ENCODE measurements at regions not wholly inside any gene's neighbourhood (a gene's known extent, or its start where the extent isn't known, plus 50 kb on each side); places are given as distances from the start of the nearest gene placed in this dataset.

DNA sequence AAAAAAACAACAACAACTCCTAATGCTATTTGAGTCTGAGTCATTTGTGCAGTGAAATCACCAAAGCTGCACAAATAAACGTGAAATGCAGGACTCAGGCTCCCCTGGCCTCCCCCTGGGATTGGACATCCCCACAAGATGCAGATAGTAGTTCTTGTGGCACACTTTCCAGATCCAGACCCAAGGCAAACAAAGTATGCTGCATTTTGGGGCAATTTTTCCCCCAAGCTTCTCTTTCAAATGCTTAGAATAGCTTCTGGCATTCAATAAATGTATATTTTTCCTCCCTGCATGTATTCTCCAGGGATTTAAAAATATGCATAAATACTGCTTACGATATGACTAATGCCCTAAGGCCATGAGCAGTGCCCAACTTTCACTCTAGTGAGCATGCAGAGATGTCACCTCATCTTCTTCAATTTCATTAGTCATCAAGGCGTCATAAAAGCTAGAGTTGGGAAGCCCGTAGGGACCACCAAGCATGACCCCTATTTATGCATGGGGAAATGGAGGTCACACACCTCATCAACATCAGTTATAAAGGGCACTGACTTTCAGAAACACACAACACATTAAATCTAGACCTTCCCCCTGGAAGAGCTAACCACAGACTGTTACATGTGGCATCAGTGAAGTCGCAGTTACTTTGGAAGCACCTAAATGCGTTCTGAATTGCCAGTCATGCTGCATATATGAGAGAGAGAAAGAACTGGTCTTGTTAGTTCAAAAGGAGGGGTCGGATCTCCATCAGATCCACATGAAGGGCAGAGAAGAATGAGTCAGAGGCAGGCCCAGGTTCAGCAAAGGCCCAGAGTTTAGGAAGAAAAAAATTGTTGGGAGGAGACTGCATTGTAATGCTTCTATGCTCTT, 374.1 kb downstream of the LPIN1 start:
- ChIA-PET POLR2A (no interaction called here), CTCF (no interaction called here), RAD21 (ENCODE audit: low non-redundant PET in 1 of 2, low total read pairs in 2 of 2, uncharacterized antibody in 2 of 2, unreplicated experiment in 2 of 2) (no interaction called here)
- Histone ChIP-seq H3K79me2 (ENCODE audit: insufficient read depth, low read length) (no peaks in the 10 kb centered on the region), H3K27me3 (ENCODE audit: insufficient read depth, low read length) (no peaks in the 10 kb centered on the region), H3K27ac (ENCODE audit: low read depth, low read length) (no peak overlapping the region), H3K4me3 (replicated peaks in 1 of 2; ENCODE audit: low read depth in 1 of 2, low read length in 2 of 2) (no peak overlapping the region), H3K36me3 (ENCODE audit: control insufficient read depth in 1 of 2, insufficient read depth in 2 of 2, low read length in 2 of 2) (no peaks in the 10 kb centered on the region), H3K9me2 (ENCODE audit: insufficient read depth) (no peaks in the 10 kb centered on the region), H4K20me1 (ENCODE audit: insufficient read depth) (no peaks in the 10 kb centered on the region), H3K4me1 (ENCODE audit: control insufficient read depth in 1 of 2, insufficient read depth in 2 of 2, low read length in 2 of 2) (no peaks in the 10 kb centered on the region), H3K4me2 (ENCODE audit: low read length) (no peak overlapping the region), H3K9me3 (ENCODE audit: control insufficient read depth in 1 of 2, insufficient read depth in 1 of 2, low read depth in 1 of 2, low read length in 2 of 2) (no peaks in the 10 kb centered on the region), H3K9ac (ENCODE audit: low read length) (no peak overlapping the region), H2AFZ (ENCODE audit: low read depth, low read length, poor library complexity, severe bottlenecking) (no peak overlapping the region)
- no peak for DNase-seq (ENCODE audit: low read depth, low spot score)
- intact Hi-C loops (cut with micrococcal nuclease) = no loop called here
- no peak for ATAC-seq
- TF ChIP-seq, protein P1, sequence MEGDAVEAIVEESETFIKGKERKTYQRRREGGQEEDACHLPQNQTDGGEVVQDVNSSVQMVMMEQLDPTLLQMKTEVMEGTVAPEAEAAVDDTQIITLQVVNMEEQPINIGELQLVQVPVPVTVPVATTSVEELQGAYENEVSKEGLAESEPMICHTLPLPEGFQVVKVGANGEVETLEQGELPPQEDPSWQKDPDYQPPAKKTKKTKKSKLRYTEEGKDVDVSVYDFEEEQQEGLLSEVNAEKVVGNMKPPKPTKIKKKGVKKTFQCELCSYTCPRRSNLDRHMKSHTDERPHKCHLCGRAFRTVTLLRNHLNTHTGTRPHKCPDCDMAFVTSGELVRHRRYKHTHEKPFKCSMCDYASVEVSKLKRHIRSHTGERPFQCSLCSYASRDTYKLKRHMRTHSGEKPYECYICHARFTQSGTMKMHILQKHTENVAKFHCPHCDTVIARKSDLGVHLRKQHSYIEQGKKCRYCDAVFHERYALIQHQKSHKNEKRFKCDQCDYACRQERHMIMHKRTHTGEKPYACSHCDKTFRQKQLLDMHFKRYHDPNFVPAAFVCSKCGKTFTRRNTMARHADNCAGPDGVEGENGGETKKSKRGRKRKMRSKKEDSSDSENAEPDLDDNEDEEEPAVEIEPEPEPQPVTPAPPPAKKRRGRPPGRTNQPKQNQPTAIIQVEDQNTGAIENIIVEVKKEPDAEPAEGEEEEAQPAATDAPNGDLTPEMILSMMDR (IDR thresholded peaks at IDR 0.05 in 2 of 3, conservative IDR thresholded peaks at IDR 0.05 in 1 of 3; ENCODE audit: borderline replicate concordance in 1 of 3, insufficient read depth in 1 of 3, low read depth in 2 of 3, low read length in 2 of 3) = no peak
- TF ChIP-seq, protein P2, sequence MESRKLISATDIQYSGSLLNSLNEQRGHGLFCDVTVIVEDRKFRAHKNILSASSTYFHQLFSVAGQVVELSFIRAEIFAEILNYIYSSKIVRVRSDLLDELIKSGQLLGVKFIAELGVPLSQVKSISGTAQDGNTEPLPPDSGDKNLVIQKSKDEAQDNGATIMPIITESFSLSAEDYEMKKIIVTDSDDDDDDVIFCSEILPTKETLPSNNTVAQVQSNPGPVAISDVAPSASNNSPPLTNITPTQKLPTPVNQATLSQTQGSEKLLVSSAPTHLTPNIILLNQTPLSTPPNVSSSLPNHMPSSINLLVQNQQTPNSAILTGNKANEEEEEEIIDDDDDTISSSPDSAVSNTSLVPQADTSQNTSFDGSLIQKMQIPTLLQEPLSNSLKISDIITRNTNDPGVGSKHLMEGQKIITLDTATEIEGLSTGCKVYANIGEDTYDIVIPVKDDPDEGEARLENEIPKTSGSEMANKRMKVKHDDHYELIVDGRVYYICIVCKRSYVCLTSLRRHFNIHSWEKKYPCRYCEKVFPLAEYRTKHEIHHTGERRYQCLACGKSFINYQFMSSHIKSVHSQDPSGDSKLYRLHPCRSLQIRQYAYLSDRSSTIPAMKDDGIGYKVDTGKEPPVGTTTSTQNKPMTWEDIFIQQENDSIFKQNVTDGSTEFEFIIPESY (IDR thresholded peaks at IDR 0.05; ENCODE audit: extremely low read depth, insufficient replicate concordance, low read length) = no peak
- no peak for TF ChIP-seq FOSL1 (IDR thresholded peaks at IDR 0.05; ENCODE audit: low read depth)
- no peak for TF ChIP-seq YY1 (IDR thresholded peaks at IDR 0.05; ENCODE audit: extremely low read depth, insufficient replicate concordance, low read depth, low read length)
- no peak for TF ChIP-seq ZNF274 (IDR thresholded peaks at IDR 0.05; ENCODE audit: low read depth, low read length)
- no peak for TF ChIP-seq JUND (IDR thresholded peaks at IDR 0.05)
- TF ChIP-seq SRF (IDR thresholded peaks at IDR 0.05; ENCODE audit: low read depth) = no peak
- TF ChIP-seq POLR2A (IDR thresholded peaks at IDR 0.05; ENCODE audit: borderline replicate concordance, extremely low read depth, insufficient read depth, insufficient read length) = no peak
- TF ChIP-seq EGR1 (IDR thresholded peaks at IDR 0.05; ENCODE audit: low read depth) = no peak
- no peak for TF ChIP-seq ELF1 (IDR thresholded peaks at IDR 0.05; ENCODE audit: borderline replicate concordance, low read depth)
- TF ChIP-seq, protein P3, sequence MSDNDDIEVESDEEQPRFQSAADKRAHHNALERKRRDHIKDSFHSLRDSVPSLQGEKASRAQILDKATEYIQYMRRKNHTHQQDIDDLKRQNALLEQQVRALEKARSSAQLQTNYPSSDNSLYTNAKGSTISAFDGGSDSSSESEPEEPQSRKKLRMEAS (IDR thresholded peaks at IDR 0.05) = no peak
- no peak for TF ChIP-seq SIN3A (IDR thresholded peaks at IDR 0.05; ENCODE audit: low read depth)
- TF ChIP-seq, protein P4, sequence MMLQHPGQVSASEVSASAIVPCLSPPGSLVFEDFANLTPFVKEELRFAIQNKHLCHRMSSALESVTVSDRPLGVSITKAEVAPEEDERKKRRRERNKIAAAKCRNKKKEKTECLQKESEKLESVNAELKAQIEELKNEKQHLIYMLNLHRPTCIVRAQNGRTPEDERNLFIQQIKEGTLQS (IDR thresholded peaks at IDR 0.05) = no peak
- TF ChIP-seq SP1 (IDR thresholded peaks at IDR 0.05; ENCODE audit: low read depth) = no peak
- TF ChIP-seq ZFX (IDR thresholded peaks at IDR 0.05) = no peak
- TF ChIP-seq CEBPB (IDR thresholded peaks at IDR 0.05; ENCODE audit: low read depth) = no peak
- no TSS peak for BruUV-seq (replicated peaks)
